ENCODE measurements at regions not wholly inside any gene's neighbourhood (a gene's known extent, or its start where the extent isn't known, plus 50 kb on each side); places are given as distances from the start of the nearest gene placed in this dataset.

GRCh38 chr15:26477044-26477443 is 295.8 kb downstream of the GABRB3 start:
- DNase-seq, result no peak

- no peak for DNase-seq
Measured at GRCh38 chr15:26475554-26475953, 297.3 kb downstream of the GABRB3 start.

GRCh38 chr15:26472661-26473060 is 300.2 kb downstream of the GABRB3 start:
- DNase-seq, result no peak

GRCh38 chr15:26461847-26462608 is 310.8 kb downstream of the GABRB3 start:
- no peak for DNase-seq

DNA sequence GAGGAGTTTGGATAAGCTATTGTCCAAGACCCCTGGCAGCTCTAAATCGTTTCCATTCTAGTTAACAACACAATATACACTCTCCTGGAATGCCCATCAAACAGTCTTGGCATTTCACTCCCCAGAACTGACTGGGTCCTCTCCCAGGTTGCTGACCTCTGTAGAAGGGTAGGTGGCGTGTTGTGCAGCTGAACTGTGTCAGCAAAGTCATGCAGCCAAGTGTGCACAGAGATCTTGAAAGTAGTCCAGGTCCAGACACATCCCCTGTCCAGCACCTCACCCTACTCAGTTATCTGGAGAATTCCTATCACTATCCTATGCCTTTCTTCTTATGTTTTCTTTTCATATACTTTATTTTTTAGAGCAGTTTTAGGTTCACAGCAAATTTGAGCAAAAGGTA is 312.7 kb downstream of the GABRB3 start:
- DNase-seq, result no peak

DNA sequence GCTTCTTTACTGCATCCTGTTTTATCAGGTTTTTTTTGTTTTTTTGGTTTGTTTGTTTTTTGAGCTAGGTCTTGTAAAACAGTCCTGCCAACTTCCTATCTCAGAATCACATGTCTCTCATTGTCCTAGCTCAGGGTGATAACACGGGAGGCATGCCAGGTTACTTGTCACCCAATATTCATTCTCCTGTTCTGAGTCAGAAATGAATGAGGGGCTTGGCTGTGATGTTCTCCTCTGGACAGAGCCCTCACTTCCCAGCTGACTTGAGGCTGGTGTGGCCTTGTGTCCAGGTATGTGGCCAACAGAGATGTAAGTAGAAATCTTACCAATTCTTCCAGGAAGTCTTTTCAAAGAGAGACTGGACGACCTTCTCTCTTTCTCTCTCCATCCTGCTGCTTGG is 317.0 kb downstream of the GABRB3 start:
- DNase-seq, result no peak

- DNase-seq, result no peak
Measured at GRCh38 chr15:26453914-26454313, 319.0 kb downstream of the GABRB3 start.

DNA sequence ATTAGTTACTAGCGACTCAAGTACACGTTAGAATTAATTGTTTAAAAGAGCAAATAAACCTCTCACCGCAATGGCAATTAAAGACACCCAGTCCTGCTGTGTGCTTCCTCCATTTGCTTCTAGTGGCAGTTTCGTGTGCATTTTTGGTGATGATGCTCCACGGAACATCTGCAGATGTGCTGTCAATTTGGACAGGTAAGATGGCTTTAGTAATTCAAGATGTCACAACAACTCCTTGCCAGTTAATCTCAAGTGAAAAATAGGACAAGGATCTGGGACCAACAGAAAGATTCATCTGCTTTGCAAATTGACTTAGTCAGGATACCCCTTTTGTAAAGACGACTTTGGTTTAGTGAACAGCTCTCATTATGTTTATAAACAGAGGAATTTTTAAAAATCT is 320.9 kb downstream of the GABRB3 start:
- no peak for DNase-seq

- no peak for DNase-seq
Measured at GRCh38 chr15:26449291-26449690, 323.6 kb downstream of the GABRB3 start.

- no peak for DNase-seq
Measured at GRCh38 chr15:26443321-26443720, 329.5 kb downstream of the GABRB3 start.

- DNase-seq, result no peak
Measured at GRCh38 chr15:26442680-26443079, 330.2 kb downstream of the GABRB3 start.

- no peak for DNase-seq
Measured at GRCh38 chr15:26439681-26440080, 333.2 kb downstream of the GABRB3 start.

DNA sequence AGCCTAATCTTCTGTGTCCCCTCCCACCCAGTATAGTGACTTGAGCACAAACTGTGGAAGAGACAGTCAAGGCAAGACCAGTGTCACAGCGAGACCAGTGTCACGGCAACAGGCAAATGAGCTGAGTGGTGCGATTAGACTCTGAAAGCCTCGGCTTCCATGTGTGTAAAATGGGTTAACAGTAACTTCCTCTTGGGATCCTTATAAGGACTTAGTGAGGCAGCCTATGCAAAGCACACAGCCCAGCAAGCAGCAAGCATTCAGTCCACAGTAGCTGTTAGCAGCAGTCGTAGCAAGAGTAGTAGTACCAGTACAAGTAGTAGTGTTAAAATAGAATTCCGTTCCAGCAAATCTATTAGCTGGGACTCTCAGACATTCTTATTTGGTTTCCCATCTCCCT is 334.1 kb downstream of the GABRB3 start:
- DNase-seq, result no peak

DNA sequence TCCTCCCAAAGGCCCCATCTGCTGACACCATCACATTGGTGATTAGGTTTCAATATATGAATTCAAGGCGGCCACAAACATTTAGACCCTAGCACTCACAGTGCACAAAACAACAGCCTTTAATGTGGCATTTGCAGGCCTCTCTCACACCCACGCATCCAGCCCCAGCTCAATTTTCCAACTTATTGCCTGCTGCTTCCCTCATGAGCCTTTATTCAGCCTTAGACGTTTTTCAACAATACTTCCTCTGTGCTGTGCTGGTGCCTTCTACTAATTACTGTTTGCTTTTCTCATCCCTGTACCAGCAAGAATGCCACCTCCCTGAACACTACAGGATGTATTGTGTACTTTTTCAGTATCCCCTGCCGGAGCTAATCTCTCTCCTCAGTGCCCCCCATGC is 334.6 kb downstream of the GABRB3 start:
- no peak for DNase-seq

DNA sequence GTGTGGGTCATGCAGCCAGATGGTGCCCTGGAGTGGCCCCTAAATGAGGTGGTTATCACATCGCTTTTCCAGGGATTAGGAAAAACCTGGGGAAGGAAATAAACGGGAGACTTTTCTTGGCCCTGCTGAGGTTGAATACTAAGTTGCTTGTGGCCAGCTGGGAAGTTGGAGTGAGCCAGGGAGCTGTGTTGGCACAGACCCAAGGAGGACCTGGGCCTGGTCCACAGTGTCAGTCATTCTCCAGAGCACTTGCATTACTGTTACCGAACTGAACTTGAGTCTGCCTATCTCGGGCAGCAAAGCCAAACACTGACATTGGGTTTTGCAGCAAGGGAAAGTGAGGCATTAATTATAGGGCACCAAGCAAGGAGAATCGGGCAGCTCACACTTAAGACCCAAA is 339.0 kb downstream of the GABRB3 start:
- no peak for DNase-seq

- DNase-seq, result no peak
Measured at GRCh38 chr15:26433060-26433459, 339.8 kb downstream of the GABRB3 start.

DNA sequence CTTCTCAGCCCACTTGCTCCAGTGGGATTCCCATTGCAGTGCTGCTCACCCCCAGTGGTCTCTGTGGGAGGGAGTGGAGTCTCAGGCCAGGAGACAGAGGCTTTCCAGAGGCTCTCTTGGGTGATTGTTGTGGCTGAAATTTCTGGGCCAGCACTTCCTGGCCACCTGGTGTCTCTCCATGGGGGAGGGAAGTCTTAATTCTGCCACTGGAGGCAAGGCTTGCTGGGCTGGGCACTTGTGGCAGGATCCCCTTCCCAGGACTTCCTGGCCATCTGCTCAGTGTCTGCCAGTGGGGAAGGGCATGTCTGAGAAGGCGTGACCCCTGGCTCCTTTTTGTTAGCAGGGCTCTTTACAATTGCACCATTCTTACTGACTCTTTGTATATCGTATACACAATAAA is 351.8 kb downstream of the GABRB3 start:
- no peak for DNase-seq

- no peak for DNase-seq
Measured at GRCh38 chr15:26395624-26396023, 377.2 kb downstream of the GABRB3 start.

DNA sequence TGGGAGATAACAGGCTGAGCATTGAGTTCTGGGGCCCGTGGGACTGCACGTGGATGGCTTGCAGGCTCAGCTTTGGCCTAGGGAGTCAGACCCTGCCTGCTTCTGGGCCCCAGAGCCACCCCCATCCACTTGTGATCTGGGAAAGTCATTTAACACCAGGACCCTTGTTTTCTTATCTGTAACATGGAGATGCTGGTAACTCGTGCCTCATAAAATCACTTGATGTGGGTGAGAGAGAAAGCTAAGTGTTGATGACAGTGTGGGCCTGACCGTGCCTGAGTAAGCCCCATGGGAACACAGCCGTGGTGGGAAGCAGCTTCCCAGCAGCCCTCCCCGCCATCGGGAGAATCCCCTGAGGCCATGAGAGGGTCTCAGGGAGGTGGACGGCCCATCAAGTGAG is 378.1 kb downstream of the GABRB3 start:
- DNase-seq, result no peak

GRCh38 chr15:26392956-26393355 is 379.9 kb downstream of the GABRB3 start:
- no peak for DNase-seq

DNA sequence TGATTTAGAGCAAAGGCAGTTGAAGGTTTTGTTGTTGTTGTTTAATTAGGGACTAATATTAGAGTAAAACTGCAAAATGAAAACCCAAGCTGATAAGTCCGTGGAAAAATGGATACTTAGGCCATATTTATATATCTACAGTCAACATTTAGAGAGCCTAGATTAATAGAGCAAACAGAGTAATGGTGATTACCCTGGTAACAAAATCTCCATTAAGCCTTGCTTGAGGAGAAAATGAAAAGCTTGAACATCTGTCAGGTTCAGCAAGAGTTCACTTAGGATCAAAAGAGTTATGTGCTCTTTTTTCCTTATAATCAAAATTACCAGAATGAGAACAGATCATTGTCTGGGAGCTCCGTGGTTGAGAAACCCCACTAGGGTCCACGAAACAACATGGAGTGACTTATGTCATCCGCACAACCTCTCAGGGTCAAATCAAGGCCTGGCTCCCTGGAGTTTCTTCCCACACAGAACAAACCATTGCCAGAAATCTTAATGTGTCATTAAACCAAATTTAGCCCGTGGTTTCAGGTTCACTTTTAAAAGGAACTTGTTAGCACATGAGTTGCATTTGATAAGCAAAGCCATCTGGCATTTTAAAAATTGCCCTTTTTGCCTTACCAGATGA is 381.2 kb downstream of the GABRB3 start:
- DNase-seq, result no peak

DNA sequence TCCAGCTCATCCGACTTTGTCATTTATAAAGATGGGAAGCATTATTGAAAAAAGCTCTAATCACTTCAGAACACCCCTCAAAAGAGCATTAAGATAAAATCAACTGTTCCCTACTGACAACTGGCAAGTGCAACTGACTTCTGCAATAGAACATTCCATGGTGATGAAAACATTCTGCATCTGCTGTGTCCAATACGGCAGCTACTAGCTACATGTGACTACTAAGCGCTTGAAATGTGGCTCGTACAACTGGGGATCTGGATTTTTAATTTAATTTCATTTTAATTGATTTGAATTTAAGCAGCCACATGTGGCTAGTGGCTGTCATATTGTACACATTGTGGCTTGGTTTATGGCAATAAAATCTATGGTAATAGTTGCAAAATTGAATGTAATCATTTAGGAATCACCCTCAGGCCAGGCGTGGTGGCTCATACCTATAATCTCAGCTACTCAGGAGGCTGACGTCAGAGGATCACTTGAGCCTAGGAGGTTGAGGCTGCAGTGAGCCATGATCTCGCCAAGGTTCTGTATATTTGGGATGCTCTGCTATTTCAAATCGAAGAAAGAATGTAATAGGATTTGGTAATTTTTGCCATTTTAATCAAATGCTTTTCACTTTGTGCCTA is 390.3 kb downstream of the GABRB3 start:
- no peak for DNase-seq

- DNase-seq, result no peak
Measured at GRCh38 chr15:26378304-26378703, 394.6 kb downstream of the GABRB3 start.

DNA sequence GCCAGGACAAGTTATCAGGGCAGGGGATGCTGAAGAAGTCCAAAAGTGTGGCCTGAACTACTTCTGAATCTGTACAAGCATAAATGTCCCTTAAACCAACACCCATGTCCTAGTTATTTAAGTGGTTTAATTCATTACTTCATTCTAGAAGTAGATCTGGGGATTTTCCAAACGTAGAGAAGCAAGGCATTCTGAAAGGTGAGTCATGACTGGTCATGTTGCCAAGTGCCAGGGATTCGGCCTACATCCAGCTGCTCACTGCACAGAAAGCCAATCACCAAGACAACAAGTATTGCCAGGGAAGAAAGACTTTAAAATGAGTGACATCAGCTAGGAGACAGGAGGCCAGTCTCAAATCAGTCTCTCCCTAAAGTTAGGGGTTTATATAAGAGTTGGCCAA is 396.6 kb downstream of the GABRB3 start:
- DNase-seq, result no peak
